H1 (cell line): ENCODE measurements at regions not wholly inside any gene's neighbourhood (a gene's known extent, or its start where the extent isn't known, plus 50 kb on each side); places are given as distances from the start of the nearest gene placed in this dataset.

Experiments used
- CTCF ChIA-PET: fragments of 300-600 bp; sonication (Branson Sonifier 250); formaldehyde crosslinking; loops from one replicate; lab custom pipeline; 2021; ENCODE audit not compliant: partially characterized antibody; lab: Charles Lee
- POLR2A ChIA-PET: fragments of 300-600 bp; sonication (Branson Sonifier 250); formaldehyde crosslinking; loops from one replicate; lab custom pipeline; 2021; ENCODE audit warnings: inconsistent platforms; ENCODE audit not compliant: partially characterized antibody; lab: Charles Lee
- DNase-seq, 2 experiments: peaks; one replicate each; pipeline versions ENCODE4 v3.0.0 to v3.0.0-alpha.2; 2010 to 2022; ENCODE audit warnings: low spot score in 2 of 2, low read depth in 1 of 2, mixed read lengths in 1 of 2
- FAIRE-seq: peaks from 2 replicates; lab custom pipeline; 2011; peaks lifted over from hg19 to GRCh38; lab: Jason Lieb, UNC
- H2AFZ ChIP-seq: 2 replicates; pipeline ENCODE4 v1.8.1; 2012; ENCODE audit warnings: low read length, inconsistent platforms
- H2AK5ac ChIP-seq: 2 replicates; pipeline ENCODE4 v1.6.1; 2013; ENCODE audit warnings: low read depth, low read length
- H2BK120ac ChIP-seq: replicated peaks from 2 replicates; pipeline ENCODE3; 2013; ENCODE audit warnings: low read depth, low read length, inconsistent platforms
- H2BK12ac ChIP-seq: 2 replicates; pipeline ENCODE4 v1.6.1; 2013; ENCODE audit warnings: low read depth, low read length
- H2BK15ac ChIP-seq: 2 replicates; pipeline ENCODE4 v1.6.1; 2013; ENCODE audit warnings: low read length
- H2BK20ac ChIP-seq: 2 replicates; pipeline ENCODE4 v1.6.1; 2013; ENCODE audit warnings: low read length
- H2BK5ac ChIP-seq: 2 replicates; pipeline ENCODE4 v1.6.1; 2013; ENCODE audit warnings: low read depth, low read length
- H3K14ac ChIP-seq: 2 replicates; pipeline ENCODE4 v1.6.1; 2013; ENCODE audit warnings: inconsistent platforms; ENCODE audit not compliant: insufficient read length
- H3K18ac ChIP-seq: 2 replicates; pipeline ENCODE4 v1.6.1; 2013; ENCODE audit warnings: low read length; ENCODE audit errors: extremely low read depth
- H3K23ac ChIP-seq: 2 replicates; pipeline ENCODE4 v1.6.1; 2013; ENCODE audit warnings: inconsistent platforms; ENCODE audit not compliant: insufficient read length
- H3K23me2 ChIP-seq: 2 replicates; pipeline ENCODE4 v1.6.1; 2013; ENCODE audit warnings: low read depth, low read length
- H3K27ac ChIP-seq: 2 replicates; pipeline ENCODE4 v1.6.1; 2011; ENCODE audit warnings: low read depth, low read length, inconsistent platforms
- H3K27me3 ChIP-seq, 4 experiments: replicated peaks in 1 of 4; 1 replicate in 1 of 4; 2 replicates in 3 of 4; pipeline versions ENCODE4 v1.6.1 to v1.8.1; 2011 to 2013; ENCODE audit warnings: low read length in 3 of 4, mild to moderate bottlenecking in 3 of 4, inconsistent platforms in 2 of 4, mixed read lengths in 2 of 4, moderate library complexity in 1 of 4; ENCODE audit not compliant: control insufficient read depth in 3 of 4, insufficient read depth in 3 of 4; ENCODE audit errors: extremely low read depth in 1 of 4
- H3K36me3 ChIP-seq, 4 experiments: 2 replicates each; pipeline versions ENCODE4 v1.6.1 to v1.8.1; 2011 to 2013; ENCODE audit warnings: mild to moderate bottlenecking in 4 of 4, low read length in 3 of 4, moderate library complexity in 2 of 4, control low read depth in 1 of 4, inconsistent platforms in 1 of 4; ENCODE audit not compliant: insufficient read depth in 4 of 4, control insufficient read depth in 2 of 4
- H3K4ac ChIP-seq: replicated peaks from 2 replicates; pipeline ENCODE3; 2013; ENCODE audit warnings: low read length, low read depth, mixed read lengths, inconsistent platforms; ENCODE audit not compliant: insufficient read length
- H3K4me1 ChIP-seq, 4 experiments: replicated peaks in 1 of 4; 1 replicate in 1 of 4; 2 replicates in 3 of 4; pipeline versions ENCODE4 v1.6.1 to v1.8.1; 2011 to 2013; ENCODE audit warnings: low read length in 3 of 4, inconsistent platforms in 2 of 4, mixed read lengths in 1 of 4; ENCODE audit not compliant: insufficient read depth in 4 of 4, control insufficient read depth in 3 of 4
- H3K4me2 ChIP-seq, 2 experiments: 2 replicates each; pipeline versions ENCODE4 v1.6.1 to v1.8.1; 2011 to 2013; ENCODE audit warnings: low read depth in 2 of 2, low read length in 2 of 2, control low read depth in 1 of 2, inconsistent platforms in 1 of 2, mild to moderate bottlenecking in 1 of 2; ENCODE audit not compliant: insufficient read depth in 1 of 2
- H3K4me3 ChIP-seq, 4 experiments: fragments of 200-600, 300-600 bp in 1 of 4; sonication (generic), shearing (Covaris generic), sonication (Bioruptor Twin) in 1 of 4; 2 replicates each; pipeline versions ENCODE4 v1.5.1 to v1.8.1; 2011 to 2016; ENCODE audit warnings: low read length in 4 of 4, low read depth in 3 of 4, control low read depth in 2 of 4, inconsistent platforms in 2 of 4, mild to moderate bottlenecking in 2 of 4, mixed read lengths in 1 of 4, moderate library complexity in 1 of 4; ENCODE audit not compliant: insufficient read depth in 2 of 4; ENCODE audit errors: extremely low read depth in 1 of 4
- H3K56ac ChIP-seq: replicated peaks from 2 replicates; pipeline ENCODE3; 2013; ENCODE audit warnings: low read depth, mild to moderate bottlenecking, mixed read lengths, low read length, inconsistent platforms; ENCODE audit not compliant: insufficient read length
- H3K79me1 ChIP-seq: 2 replicates; pipeline ENCODE4 v1.6.1; 2013; ENCODE audit warnings: low read depth, low read length, control low read depth
- H3K79me2 ChIP-seq, 2 experiments: 2 replicates each; pipeline versions ENCODE4 v1.6.1 to v1.8.1; 2012 to 2013; ENCODE audit warnings: low read length in 2 of 2, mild to moderate bottlenecking in 2 of 2, inconsistent platforms in 1 of 2; ENCODE audit not compliant: insufficient read depth in 2 of 2, control insufficient read depth in 1 of 2
- H3K9ac ChIP-seq, 4 experiments: replicated peaks in 1 of 4; 1 replicate in 1 of 4; 2 replicates in 3 of 4; pipeline versions ENCODE4 v1.6.1 to v1.8.1; 2011 to 2013; ENCODE audit warnings: low read depth in 3 of 4, low read length in 3 of 4, control low read depth in 2 of 4, mild to moderate bottlenecking in 2 of 4, moderate library complexity in 2 of 4, inconsistent platforms in 1 of 4; ENCODE audit errors: extremely low read depth in 1 of 4
- H3K9me3 ChIP-seq, 2 experiments: 2 replicates each; pipeline versions ENCODE4 v1.6.1 to v1.8.1; 2012 to 2013; ENCODE audit warnings: mild to moderate bottlenecking in 2 of 2, moderate library complexity in 2 of 2, control low read depth in 1 of 2, inconsistent platforms in 1 of 2, low read depth in 1 of 2, low read length in 1 of 2, mixed read lengths in 1 of 2; ENCODE audit not compliant: insufficient read depth in 2 of 2
- H4K20me1 ChIP-seq, 2 experiments: replicated peaks in 1 of 2; 2 replicates each; pipeline versions ENCODE3 to v1.8.1; 2011 to 2013; ENCODE audit warnings: inconsistent platforms in 2 of 2, low read length in 2 of 2, mild to moderate bottlenecking in 1 of 2; ENCODE audit not compliant: insufficient read depth in 2 of 2, control insufficient read depth in 1 of 2
- H4K5ac ChIP-seq: 2 replicates; pipeline ENCODE4 v1.6.1; 2013; ENCODE audit warnings: low read length, low read depth, mixed read lengths, inconsistent platforms; ENCODE audit not compliant: insufficient read length
- H4K8ac ChIP-seq: 2 replicates; pipeline ENCODE4 v1.8.0; 2013; ENCODE audit warnings: mild to moderate bottlenecking, moderate library complexity, low read length, inconsistent platforms; ENCODE audit not compliant: insufficient read depth; ENCODE audit errors: extremely low read depth
- H4K91ac ChIP-seq: replicated peaks from 2 replicates; pipeline ENCODE3; 2013; ENCODE audit warnings: low read length, mixed read lengths, inconsistent platforms; ENCODE audit not compliant: insufficient read length
- BCL11A ChIP-seq, 2 experiments: IDR thresholded peaks; one replicate each; pipeline ENCODE4 v1.6.1; 2011; ENCODE audit warnings: low read depth in 2 of 2, low read length in 2 of 2, mild to moderate bottlenecking in 2 of 2
- FOSL1 ChIP-seq: IDR thresholded peaks from 2 replicates; pipeline ENCODE4 v1.6.1; 2011; ENCODE audit warnings: mild to moderate bottlenecking, low read depth, low read length, moderate library complexity; ENCODE audit not compliant: insufficient read depth
- MAFK ChIP-seq: IDR thresholded peaks from 2 replicates; pipeline ENCODE4 v1.6.1; 2012; ENCODE audit warnings: low read depth, mild to moderate bottlenecking, improper control_type of control experiment, low read length
- SIX5 ChIP-seq: IDR thresholded peaks from 2 replicates; pipeline ENCODE4 v1.6.1; 2011; ENCODE audit warnings: mild to moderate bottlenecking, low read depth, low read length
- SP2 ChIP-seq: IDR thresholded peaks from 2 replicates; pipeline ENCODE4 v1.6.1; 2012; ENCODE audit warnings: mild to moderate bottlenecking, low read length, inconsistent platforms
- TAF7 ChIP-seq: optimal IDR thresholded peaks from 2 replicates; pipeline ENCODE3; 2011; ENCODE audit warnings: low read depth, mild to moderate bottlenecking, inconsistent platforms, low read length, moderate library complexity, borderline replicate concordance

- H2BK5ac ChIP-seq, result no peak overlapping the region
- DNase-seq (no peak), FAIRE-seq (no peak)
Observed at GRCh38 chr2:160614391-160614790, 120.8 kb upstream of the RBMS1 start.

More at GRCh38 chr2:160614391-160614790, 120.8 kb upstream of the RBMS1 start:
- CTCF ChIA-PET, result interaction anchor here (0.7 to 1.5 kb wide), 2 partner anchors 32 to 406 kb away, joined by 3 to 5 read pairs; no protein-coding TSS in a partner anchor
- no peak overlapping the region for H2BK15ac ChIP-seq
- H2BK120ac ChIP-seq, result no peak overlapping the region
- no peak overlapping the region for H2BK12ac ChIP-seq
- H4K20me1 ChIP-seq, result no peaks in the 10 kb centered on the region
- H3K14ac ChIP-seq, result no peak overlapping the region
- H2AFZ ChIP-seq, result no peak overlapping the region
- H3K9me3 ChIP-seq, result no peaks in the 10 kb centered on the region
- no peaks in the 10 kb centered on the region for H3K79me2 ChIP-seq
- no peak overlapping the region for H3K27ac ChIP-seq
- H2BK20ac ChIP-seq, result no peak overlapping the region
- H3K4me2 ChIP-seq, result no peak overlapping the region
- H3K4me3 ChIP-seq, result no peak overlapping the region
- TF ChIP-seq BCL11A (IDR thresholded peaks at IDR 0.05; ENCODE audit: low read depth in 2 of 2, low read length in 2 of 2) (no peak), SIX5 (no peak), MAFK (no peak), SP2 (no peak), FOSL1 (no peak), TAF7 (no peak)
- POLR2A ChIA-PET, result no interaction called here
- no peak overlapping the region for H4K91ac ChIP-seq
- no peaks in the 10 kb centered on the region for H3K36me3 ChIP-seq
- H3K56ac ChIP-seq, result no peak overlapping the region
- no peak overlapping the region for H3K18ac ChIP-seq
- H2AK5ac ChIP-seq, result no peak overlapping the region
- no peak overlapping the region for H3K9ac ChIP-seq
- no peaks in the 10 kb centered on the region for H3K27me3 ChIP-seq
- no peak overlapping the region for H4K8ac ChIP-seq
- H3K23me2 ChIP-seq, result no peaks in the 10 kb centered on the region
- H3K4me1 ChIP-seq, result no peaks in the 10 kb centered on the region
- H3K79me1 ChIP-seq, result no peaks in the 10 kb centered on the region
- no peak overlapping the region for H3K4ac ChIP-seq
- H4K5ac ChIP-seq, result no peak overlapping the region
- H3K23ac ChIP-seq, result no peak overlapping the region
